Activated naive CD8-positive, alpha-beta T cell treated with anti-CD3 and anti-CD28 coated beads for 36 hours (primary cell): ENCODE measurements at regions not wholly inside any gene's neighbourhood (a gene's known extent, or its start where the extent isn't known, plus 50 kb on each side); places are given as distances from the start of the nearest gene placed in this dataset.

Experiments
- DNase-seq: peaks from one replicate; pipeline ENCODE4 v3.0.0; 2021
- H3K27ac Mint-ChIP-seq: one replicate; pipeline ENCODE4 v1.8.0; 2022; ENCODE audit warnings: mild to moderate bottlenecking, moderate library complexity, mixed read lengths
- H3K27me3 Mint-ChIP-seq: one replicate; pipeline ENCODE4 v1.8.0; 2022; ENCODE audit warnings: mild to moderate bottlenecking, mixed read lengths
- H3K36me3 Mint-ChIP-seq: one replicate; pipeline ENCODE4 v1.8.0; 2021; ENCODE audit warnings: mild to moderate bottlenecking, mixed read lengths
- H3K4me1 Mint-ChIP-seq: one replicate; pipeline ENCODE4 v1.8.0; 2021; ENCODE audit warnings: mixed read lengths
- H3K4me3 Mint-ChIP-seq: one replicate; pipeline ENCODE4 v1.8.0; 2022; ENCODE audit warnings: mild to moderate bottlenecking, moderate library complexity, mixed read lengths
- H3K9me3 Mint-ChIP-seq: one replicate; pipeline ENCODE4 v1.8.0; 2022; ENCODE audit warnings: mixed read lengths

DNA sequence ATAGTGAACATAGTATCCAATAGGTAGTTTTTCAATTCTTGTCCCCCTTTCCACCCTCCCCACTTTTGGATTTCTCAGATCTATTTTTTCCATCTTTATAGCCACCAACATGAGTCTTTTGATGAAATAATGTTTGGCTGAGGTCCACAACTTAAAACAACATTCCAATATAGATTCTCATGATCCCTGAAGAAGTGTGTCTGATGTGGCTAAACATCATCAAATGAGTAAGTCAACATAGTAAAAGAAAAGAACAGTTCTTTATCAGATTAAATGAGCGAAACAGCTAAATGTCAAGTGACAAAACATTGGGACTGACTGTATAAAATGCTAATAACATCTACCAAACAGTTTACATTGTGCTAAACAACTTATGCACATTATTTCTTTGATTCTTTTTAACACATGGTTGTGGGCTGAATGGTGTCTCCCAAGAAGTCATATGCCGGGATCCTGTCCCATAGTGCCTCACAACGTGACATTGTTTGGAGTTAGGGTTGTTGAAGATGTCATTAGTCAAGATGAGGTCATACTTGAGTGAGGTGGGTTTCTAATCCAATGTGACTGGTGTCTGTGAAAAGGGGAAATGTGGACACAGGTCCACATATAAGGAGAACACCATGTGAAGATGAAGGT, 453.6 kb downstream of the LTN1 start:
- Mint-ChIP-seq H3K36me3 (no peaks in the 10 kb centered on the region), H3K9me3 (no peaks in the 10 kb centered on the region), H3K4me1 (peaks cover 4% of the 10 kb centered on the region), H3K27ac (no peak overlapping the region), H3K4me3 (no peak overlapping the region), H3K27me3 (peaks cover 10% of the 10 kb centered on the region)
- DNase-seq = no peak

DNA sequence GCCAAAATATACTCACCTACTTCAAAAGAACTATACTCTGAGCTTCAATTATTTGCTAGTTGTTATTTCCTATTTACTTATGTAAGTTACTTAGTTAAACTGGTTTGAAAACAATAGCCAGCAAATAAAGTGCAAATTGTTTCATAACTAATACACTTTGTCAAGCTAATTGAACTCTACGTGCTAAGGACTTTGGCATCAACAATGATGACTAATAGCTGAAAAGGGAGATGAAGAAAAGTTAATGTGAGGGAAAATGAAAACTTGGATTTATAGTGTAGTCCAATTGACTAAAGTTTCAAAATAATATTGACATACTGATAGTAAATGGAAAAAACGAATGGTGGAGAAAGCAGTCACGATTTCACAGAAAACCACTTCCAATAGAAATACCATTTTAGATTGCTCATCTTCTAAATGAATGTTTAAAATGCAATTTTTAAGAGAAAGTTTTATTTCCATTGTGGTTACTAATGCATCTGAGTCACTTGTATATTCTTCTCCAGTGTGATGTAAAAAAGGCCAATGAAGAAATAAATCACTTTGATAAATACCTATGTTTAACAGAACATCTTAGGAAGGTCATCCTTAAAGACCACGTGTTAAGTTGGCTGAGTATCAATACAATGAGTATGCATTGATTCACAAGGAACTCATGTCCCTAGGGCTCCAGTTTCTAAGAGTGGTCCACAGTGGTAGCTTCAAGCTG, 455.2 kb downstream of the LTN1 start:
- H3K27ac Mint-ChIP-seq = no peak overlapping the region
- DNase-seq = no peak
- peaks cover 21% of the 10 kb centered on the region for H3K27me3 Mint-ChIP-seq
- H3K36me3 Mint-ChIP-seq = no peaks in the 10 kb centered on the region
- H3K4me1 Mint-ChIP-seq = peaks cover 4% of the 10 kb centered on the region
- H3K4me3 Mint-ChIP-seq = no peak overlapping the region
- no peaks in the 10 kb centered on the region for H3K9me3 Mint-ChIP-seq

DNA sequence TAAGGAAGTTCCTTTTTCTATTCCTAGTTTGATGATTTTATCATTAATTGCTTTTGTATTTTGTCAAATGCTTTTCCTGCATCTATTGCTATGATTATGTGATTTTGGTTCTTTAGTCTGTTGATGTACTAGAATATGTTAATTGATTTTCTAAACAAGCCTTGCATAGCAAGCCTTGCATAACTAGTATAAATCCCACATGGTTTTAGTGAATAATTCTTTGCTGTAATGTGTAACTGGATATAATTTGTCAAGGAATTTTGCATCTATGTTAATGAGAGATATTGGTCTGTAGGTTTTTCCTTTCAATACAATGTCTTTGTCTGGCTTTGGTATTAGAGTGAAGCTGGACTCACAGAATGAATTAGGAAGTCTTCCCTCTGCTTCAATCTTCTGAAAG, 460.2 kb downstream of the LTN1 start:
- no peak overlapping the region for H3K27ac Mint-ChIP-seq

DNA sequence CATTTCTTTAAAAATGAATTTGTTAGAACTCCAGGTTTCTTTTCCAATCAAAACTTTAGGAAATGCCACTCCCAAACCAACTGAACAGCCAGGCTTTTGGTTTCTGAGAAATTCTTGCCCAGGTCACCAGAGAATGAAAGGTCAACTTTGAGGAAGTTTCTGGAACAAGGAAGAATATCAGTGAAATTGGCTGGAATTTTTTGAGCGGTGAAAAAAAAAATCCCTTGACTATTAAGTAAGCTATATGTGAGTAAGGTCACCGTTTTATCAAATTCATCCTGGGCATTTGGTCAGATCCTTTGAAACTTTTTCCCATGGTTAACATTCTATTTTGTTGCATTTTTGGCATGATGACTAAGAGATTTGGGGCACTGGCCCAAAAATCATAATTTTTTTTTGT, 469.3 kb downstream of the LTN1 start:
- Mint-ChIP-seq H3K4me3 (no peak overlapping the region), H3K4me1 (no peaks in the 10 kb centered on the region), H3K27ac (no peak overlapping the region), H3K36me3 (no peaks in the 10 kb centered on the region), H3K27me3 (peaks cover 4% of the 10 kb centered on the region), H3K9me3 (no peaks in the 10 kb centered on the region)
- no peak for DNase-seq

More for the DNA sequence above, 460.2 kb downstream of the LTN1 start:
- no peak for DNase-seq
- H3K4me3 Mint-ChIP-seq = no peak overlapping the region
- peaks cover 2% of the 10 kb centered on the region for H3K4me1 Mint-ChIP-seq
- H3K27me3 Mint-ChIP-seq = peaks cover 27% of the 10 kb centered on the region
- H3K9me3 Mint-ChIP-seq = no peaks in the 10 kb centered on the region
- no peaks in the 10 kb centered on the region for H3K36me3 Mint-ChIP-seq

DNA sequence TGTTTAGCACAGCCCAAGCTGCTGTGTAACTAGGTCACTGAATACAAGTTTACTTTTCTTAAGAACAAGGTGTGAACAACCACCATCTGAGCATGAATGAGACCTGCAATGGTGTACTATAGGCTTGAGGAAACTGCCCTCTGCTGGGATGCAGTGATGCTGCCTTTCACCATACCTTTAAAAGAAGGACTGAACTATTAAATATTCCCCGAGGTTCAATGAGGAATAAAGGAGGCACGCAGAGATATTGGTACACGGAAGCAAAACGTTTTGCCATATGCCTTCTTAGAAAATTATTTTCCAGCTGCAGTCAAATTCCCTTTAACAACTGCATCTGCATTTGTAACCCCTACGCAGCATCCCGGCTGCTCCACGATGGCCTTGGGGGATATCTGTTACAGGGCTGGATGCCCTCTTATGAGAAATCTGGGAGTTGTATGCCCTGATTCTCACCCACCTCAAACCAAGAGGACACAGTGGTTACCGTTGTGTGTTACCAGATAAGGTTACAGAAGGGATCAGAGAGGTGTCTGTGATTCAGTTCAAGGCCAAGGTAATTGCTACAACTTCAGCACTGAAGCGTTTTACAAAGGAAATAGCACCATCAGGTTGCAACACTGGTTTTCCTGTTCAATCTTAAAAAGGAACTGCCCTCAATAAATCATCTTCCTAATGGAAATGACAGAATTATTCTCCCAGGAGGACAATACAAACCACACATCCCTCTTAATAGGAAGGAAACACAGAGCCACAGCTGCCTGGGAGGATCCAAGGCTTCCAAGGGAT, 470.5 kb downstream of the LTN1 start:
- no peaks in the 10 kb centered on the region for H3K4me1 Mint-ChIP-seq
- peaks cover 4% of the 10 kb centered on the region for H3K27me3 Mint-ChIP-seq
- H3K27ac Mint-ChIP-seq = no peak overlapping the region
- H3K36me3 Mint-ChIP-seq = no peaks in the 10 kb centered on the region
- no peaks in the 10 kb centered on the region for H3K9me3 Mint-ChIP-seq
- no peak overlapping the region for H3K4me3 Mint-ChIP-seq
- DNase-seq = no peak

DNA sequence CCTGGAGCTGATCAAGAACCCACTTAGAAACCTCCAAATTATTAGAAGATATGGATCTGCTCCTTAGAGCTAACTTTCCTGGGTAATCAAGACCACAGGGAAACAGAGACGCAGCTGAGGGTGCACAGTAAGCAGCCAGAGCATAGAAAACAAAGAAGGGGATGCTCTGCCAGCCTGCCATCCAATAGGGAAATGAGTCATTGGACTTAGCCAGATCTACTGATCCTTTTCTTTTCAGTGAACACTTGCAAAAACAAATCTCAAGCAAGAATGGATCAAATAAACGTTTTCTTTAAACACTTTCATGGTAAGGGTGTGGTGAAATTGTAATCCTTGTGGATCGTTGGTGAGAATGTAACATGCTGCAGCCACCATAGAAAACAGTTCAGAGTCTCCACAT, 474.0 kb downstream of the LTN1 start:
- H3K4me1 Mint-ChIP-seq = no peaks in the 10 kb centered on the region
- H3K9me3 Mint-ChIP-seq = no peaks in the 10 kb centered on the region
- H3K36me3 Mint-ChIP-seq = no peaks in the 10 kb centered on the region
- no peak overlapping the region for H3K27ac Mint-ChIP-seq
- no peak for DNase-seq
- peaks cover 6% of the 10 kb centered on the region for H3K27me3 Mint-ChIP-seq
- H3K4me3 Mint-ChIP-seq = no peak overlapping the region

DNA sequence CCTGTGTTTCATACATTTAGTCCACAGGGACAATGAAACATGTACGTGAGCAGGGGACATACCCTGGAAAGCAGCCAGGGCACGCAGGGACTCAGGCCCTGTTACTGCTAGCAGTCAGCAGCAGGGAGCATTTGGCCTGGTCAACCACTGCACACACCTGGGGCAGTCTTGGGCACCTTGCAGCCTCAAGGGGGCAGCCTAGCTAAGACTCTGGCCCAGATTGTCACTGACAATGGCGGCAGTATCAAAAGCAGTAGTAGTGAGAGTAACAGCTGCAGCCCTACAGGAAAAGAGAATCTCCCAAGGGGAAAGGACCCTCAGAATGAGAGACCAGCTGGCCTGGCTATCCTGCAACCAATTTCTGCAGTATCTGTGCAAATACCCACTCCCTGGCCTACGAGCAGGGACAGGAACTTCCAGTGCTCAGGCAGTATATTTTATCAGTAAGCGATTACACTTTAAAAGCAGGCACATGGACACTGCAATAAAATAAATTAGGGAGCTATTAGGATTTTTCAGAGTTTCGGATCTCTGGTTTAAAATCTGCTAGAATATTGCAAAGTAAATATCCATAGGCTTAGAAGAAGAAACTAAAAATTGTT, 475.6 kb downstream of the LTN1 start:
- H3K36me3 Mint-ChIP-seq = no peaks in the 10 kb centered on the region
- H3K27me3 Mint-ChIP-seq = peaks cover 6% of the 10 kb centered on the region
- peak; percentile 65 for DNase-seq
- H3K27ac Mint-ChIP-seq = no peak overlapping the region
- no peaks in the 10 kb centered on the region for H3K9me3 Mint-ChIP-seq
- H3K4me3 Mint-ChIP-seq = no peak overlapping the region
- H3K4me1 Mint-ChIP-seq = no peaks in the 10 kb centered on the region

DNA sequence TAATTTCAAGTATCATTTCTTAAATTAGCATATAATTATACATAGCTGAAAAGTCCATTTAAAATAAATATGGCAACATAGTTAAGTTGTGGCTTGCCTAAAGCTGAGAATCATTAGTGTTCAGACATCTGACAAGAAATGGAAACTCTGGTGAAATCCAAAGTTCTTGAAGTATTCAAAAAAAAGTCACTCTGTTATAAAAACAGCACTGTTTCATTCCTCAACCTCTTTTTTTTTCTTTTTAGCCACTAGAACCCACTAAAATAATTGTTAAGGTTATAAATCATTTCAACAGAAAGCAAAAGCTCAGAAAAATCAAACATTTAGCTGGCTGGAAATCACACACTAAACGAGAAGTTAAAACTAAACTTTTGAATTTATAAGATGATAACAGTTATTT, 476.7 kb downstream of the LTN1 start:
- Mint-ChIP-seq H3K4me3 (no peak overlapping the region), H3K9me3 (no peaks in the 10 kb centered on the region), H3K4me1 (no peaks in the 10 kb centered on the region), H3K36me3 (no peaks in the 10 kb centered on the region), H3K27ac (no peak overlapping the region), H3K27me3 (peaks cover 6% of the 10 kb centered on the region)
- DNase-seq = no peak

DNA sequence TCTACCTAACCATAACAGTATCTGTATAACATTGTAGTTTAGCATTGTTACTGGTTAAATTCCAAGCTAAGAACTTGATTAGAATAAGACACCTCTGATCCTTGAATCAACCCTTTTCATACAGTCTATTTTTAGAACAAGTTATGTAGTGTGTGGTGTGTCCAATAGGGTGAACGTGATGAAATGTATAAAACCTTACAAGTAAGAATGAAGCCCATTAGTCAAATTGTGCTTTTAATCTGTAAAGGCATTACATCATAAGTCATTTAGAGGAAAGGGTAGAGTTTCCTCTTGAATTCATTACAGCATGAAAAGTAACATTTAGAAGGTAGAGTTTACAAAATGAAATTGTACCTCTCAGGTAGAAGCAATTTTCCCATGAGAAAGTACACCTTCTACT, 479.2 kb downstream of the LTN1 start:
- Mint-ChIP-seq H3K4me3 (no peak overlapping the region), H3K36me3 (no peaks in the 10 kb centered on the region), H3K9me3 (no peaks in the 10 kb centered on the region), H3K27ac (no peak overlapping the region), H3K27me3 (peaks cover 6% of the 10 kb centered on the region), H3K4me1 (no peaks in the 10 kb centered on the region)
- no peak for DNase-seq

DNA sequence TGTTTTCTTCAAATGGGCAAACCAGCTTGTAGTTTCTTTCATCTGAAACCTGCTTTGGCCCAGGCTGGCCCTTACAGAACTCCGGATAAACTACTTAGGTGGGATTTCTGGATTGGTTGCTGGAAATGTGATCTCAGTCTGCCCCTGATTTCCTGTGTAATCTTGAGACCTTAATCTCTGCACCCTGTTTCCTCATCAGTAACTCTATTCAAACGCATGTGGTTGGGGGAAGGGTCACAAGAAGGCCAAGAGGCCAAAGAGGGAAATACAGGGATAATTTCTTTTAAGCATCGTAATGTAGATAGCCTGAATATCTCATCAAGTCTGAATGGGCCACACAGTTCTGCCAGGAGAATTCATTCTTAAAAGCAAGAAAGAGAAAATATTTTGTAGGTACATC, 483.6 kb downstream of the LTN1 start:
- Mint-ChIP-seq H3K36me3 (peaks cover 1% of the 10 kb centered on the region), H3K27me3 (peaks cover 3% of the 10 kb centered on the region), H3K4me3 (no peak overlapping the region), H3K9me3 (peaks cover 10% of the 10 kb centered on the region), H3K4me1 (no peaks in the 10 kb centered on the region), H3K27ac (no peak overlapping the region)
- no peak for DNase-seq

DNA sequence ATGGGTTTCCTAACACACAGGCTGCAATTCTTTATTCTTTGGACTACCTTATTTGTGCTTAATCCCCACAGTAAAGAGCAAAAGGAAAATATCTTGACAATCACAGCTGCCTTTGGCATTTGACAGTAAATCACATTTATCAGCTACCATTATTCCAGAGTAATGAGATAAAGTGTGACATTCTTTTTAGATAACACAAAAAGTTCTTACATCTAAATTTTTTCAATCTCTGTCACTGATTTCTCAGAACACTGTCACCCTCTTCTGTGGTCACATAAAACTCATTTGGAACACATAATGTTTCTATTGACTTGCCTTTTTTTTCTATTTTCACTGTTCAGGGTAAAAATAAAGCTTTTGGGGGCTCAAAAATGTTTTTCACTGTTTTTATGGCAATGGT, 484.6 kb downstream of the LTN1 start:
- no peak overlapping the region for H3K4me3 Mint-ChIP-seq
- peaks cover 1% of the 10 kb centered on the region for H3K36me3 Mint-ChIP-seq
- H3K27ac Mint-ChIP-seq = no peak overlapping the region
- peaks cover 10% of the 10 kb centered on the region for H3K9me3 Mint-ChIP-seq
- H3K27me3 Mint-ChIP-seq = peaks cover 3% of the 10 kb centered on the region
- DNase-seq = no peak
- no peaks in the 10 kb centered on the region for H3K4me1 Mint-ChIP-seq

DNA sequence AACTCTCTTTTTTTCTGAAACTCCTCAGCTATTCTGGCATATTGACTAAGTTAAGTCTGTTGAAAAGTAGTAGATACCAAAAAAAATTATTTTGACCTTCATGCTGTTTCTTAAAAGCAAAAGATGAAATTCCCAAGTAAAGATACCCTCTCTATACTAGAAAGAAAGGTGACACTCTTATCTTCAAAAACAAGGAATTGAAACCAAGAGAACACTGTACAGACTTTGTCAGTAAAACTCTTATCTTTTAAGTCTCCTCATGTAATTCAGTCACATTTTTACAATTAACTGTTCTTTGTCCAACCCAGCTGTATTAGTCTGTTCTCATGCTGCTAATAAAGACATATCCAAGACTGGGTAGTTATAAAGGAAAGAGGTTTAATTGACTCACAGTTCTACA, 496.2 kb downstream of the LTN1 start:
- Mint-ChIP-seq H3K36me3 (no peaks in the 10 kb centered on the region), H3K27me3 (peaks cover 3% of the 10 kb centered on the region), H3K4me1 (no peaks in the 10 kb centered on the region), H3K9me3 (peaks cover 5% of the 10 kb centered on the region), H3K27ac (no peak overlapping the region), H3K4me3 (no peak overlapping the region)
- no peak for DNase-seq

DNA sequence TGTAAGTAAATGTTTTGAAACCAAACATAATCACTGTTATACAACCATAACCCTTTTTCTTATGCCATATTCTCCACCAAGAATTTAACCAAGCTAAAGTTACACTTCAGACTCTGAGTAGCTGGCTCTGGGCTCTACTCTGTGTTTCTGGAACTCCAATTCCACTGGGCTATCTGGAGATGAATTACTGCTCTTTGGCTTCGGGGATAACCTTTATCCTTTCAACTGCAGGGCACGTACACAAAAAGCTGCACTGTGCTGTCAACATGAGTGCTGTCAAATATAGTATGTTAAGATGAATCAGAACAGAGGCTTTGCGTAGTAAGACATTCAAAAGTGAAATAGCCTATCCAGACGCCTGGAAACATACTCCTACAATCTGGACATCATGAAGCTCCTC, 500.6 kb downstream of the LTN1 start:
- H3K4me3 Mint-ChIP-seq = no peak overlapping the region

DNA sequence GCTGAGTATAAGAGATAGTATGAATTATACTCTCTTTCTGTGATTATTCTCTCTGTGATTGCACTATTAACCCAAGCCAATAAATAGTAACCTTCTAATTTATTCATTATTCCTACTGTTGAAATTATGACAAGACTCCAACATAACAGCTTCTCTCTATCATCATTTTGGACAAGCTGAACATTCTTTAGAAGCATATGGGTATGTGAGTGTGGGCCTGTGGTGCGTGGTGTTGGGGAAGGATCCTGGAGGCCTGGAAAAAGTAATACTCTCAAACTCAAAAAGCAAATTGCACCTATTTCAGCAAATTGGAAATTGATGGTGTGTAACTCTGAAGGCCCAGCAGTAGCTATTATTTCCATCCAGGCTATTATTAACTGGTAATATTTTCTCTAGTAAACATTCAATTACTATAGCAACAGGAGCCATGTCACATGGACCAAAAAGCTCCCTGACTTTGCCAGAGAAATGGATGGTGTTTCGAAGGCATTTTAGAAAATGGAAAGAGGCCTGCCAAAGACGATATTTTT, 502.8 kb downstream of the LTN1 start:
- Mint-ChIP-seq H3K27ac (no peak overlapping the region), H3K27me3 (no peaks in the 10 kb centered on the region), H3K4me3 (no peak overlapping the region), H3K36me3 (no peaks in the 10 kb centered on the region), H3K9me3 (no peaks in the 10 kb centered on the region), H3K4me1 (no peaks in the 10 kb centered on the region)
- DNase-seq = no peak

More for the DNA sequence above, 500.6 kb downstream of the LTN1 start:
- H3K4me1 Mint-ChIP-seq = no peaks in the 10 kb centered on the region
- no peaks in the 10 kb centered on the region for H3K27me3 Mint-ChIP-seq
- H3K9me3 Mint-ChIP-seq = no peaks in the 10 kb centered on the region
- DNase-seq = no peak
- H3K27ac Mint-ChIP-seq = no peak overlapping the region
- H3K36me3 Mint-ChIP-seq = no peaks in the 10 kb centered on the region

DNA sequence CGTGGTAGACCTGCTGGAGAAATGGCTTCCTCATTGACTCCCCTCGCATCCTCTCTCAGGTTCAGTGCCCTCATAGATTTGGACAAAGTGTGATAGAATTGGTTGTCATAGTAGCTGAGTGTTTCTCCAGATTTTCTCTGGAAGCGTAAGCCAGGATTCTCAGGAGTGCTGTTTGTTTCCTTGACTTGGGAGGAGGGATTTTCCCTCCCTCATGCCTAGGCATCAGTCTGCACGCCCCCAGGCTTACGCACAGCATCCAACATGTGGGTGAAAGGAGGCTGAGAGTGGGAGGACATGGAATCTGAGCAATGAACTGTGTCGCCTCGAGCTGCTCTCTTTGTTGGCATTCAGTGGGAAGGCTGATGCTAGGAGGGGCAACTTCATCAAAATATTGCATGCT, 503.5 kb downstream of the LTN1 start:
- H3K4me3 Mint-ChIP-seq = no peak overlapping the region
- no peak overlapping the region for H3K27ac Mint-ChIP-seq
- no peaks in the 10 kb centered on the region for H3K4me1 Mint-ChIP-seq
- no peaks in the 10 kb centered on the region for H3K9me3 Mint-ChIP-seq
- no peaks in the 10 kb centered on the region for H3K36me3 Mint-ChIP-seq
- DNase-seq = no peak
- no peaks in the 10 kb centered on the region for H3K27me3 Mint-ChIP-seq
